ENCODE measurements at regions not wholly inside any gene's neighbourhood (a gene's known extent, or its start where the extent isn't known, plus 50 kb on each side); places are given as distances from the start of the nearest gene placed in this dataset.

- no peaks in the 10 kb centered on the region for H3K36me3 ChIP-seq (replicated peaks in 1 of 2)
- no peak for DNase-seq
- no peaks in the 10 kb centered on the region for H3K27me3 ChIP-seq
- no peak overlapping the region for H3K4me3 ChIP-seq
- TF ChIP-seq POLR2A (IDR thresholded peaks at IDR 0.05) (no peak), CTCF (IDR thresholded peaks at IDR 0.05) (no peak)
- intact Hi-C loops (cut with DNase I) = no loop called here
- no peak overlapping the region for H3K27ac ChIP-seq
- no peaks in the 10 kb centered on the region for H3K9me3 ChIP-seq (replicated peaks in 1 of 3)
- 63 to 78% (median 71%) methylated on average over 16 to 22 of the region's 22 CpGs for WGBS, 4 donors
- H3K4me1 ChIP-seq (replicated peaks in 1 of 2) = peaks cover 24 to 44% of the 10 kb centered on the region in 2 donors
Measured at GRCh38 chr6:22146931-22147701, 149.7 kb downstream of the PRL start.

GRCh38 chr6:22147921-22148776 is 148.7 kb downstream of the PRL start:
- no peaks in the 10 kb centered on the region for H3K36me3 ChIP-seq (replicated peaks in 1 of 2)
- WGBS, 4 donors = 49 to 53% (median 52%) methylated on average over 7 of the region's 7 CpGs
- no peak overlapping the region for H3K4me3 ChIP-seq
- intact Hi-C loops (cut with DNase I) = no loop called here
- H3K9me3 ChIP-seq (replicated peaks in 1 of 3) = no peaks in the 10 kb centered on the region
- TF ChIP-seq POLR2A (IDR thresholded peaks at IDR 0.05) (no peak), CTCF (IDR thresholded peaks at IDR 0.05) (no peak)
- H3K4me1 ChIP-seq (replicated peaks in 1 of 2) = peaks cover 24 to 44% of the 10 kb centered on the region in 2 donors
- peak in 4 of 7 donors; percentile 27 to 49 (median 33) for DNase-seq
- H3K27me3 ChIP-seq = no peaks in the 10 kb centered on the region
- H3K27ac ChIP-seq = peak overlapping the region in 1 of 5 donors; percentile 45

- Histone ChIP-seq H3K4me3 (no peak overlapping the region), H3K9me3 (replicated peaks in 1 of 3) (no peaks in the 10 kb centered on the region), H3K27me3 (no peaks in the 10 kb centered on the region), H3K4me1 (replicated peaks in 1 of 2) (peaks cover 24 to 44% of the 10 kb centered on the region in 2 donors), H3K36me3 (replicated peaks in 1 of 2) (no peaks in the 10 kb centered on the region), H3K27ac (peak overlapping the region in 3 of 5 donors; percentile 9 to 65 (median 45))
- WGBS, 4 donors = 21 to 26% (median 24%) methylated on average over 3 of the region's 3 CpGs
- no peak for DNase-seq
- intact Hi-C loops (cut with DNase I) = no loop called here
- no peak for TF ChIP-seq POLR2A (IDR thresholded peaks at IDR 0.05)
- TF ChIP-seq CTCF (IDR thresholded peaks at IDR 0.05) = no peak
Measured at GRCh38 chr6:22149096-22149495, 147.7 kb downstream of the PRL start.

Measured in adrenal gland (tissue), 9 donors.